ENCODE measurements at regions not wholly inside any gene's neighbourhood (a gene's known extent, or its start where the extent isn't known, plus 50 kb on each side); places are given as distances from the start of the nearest gene placed in this dataset.

DNA sequence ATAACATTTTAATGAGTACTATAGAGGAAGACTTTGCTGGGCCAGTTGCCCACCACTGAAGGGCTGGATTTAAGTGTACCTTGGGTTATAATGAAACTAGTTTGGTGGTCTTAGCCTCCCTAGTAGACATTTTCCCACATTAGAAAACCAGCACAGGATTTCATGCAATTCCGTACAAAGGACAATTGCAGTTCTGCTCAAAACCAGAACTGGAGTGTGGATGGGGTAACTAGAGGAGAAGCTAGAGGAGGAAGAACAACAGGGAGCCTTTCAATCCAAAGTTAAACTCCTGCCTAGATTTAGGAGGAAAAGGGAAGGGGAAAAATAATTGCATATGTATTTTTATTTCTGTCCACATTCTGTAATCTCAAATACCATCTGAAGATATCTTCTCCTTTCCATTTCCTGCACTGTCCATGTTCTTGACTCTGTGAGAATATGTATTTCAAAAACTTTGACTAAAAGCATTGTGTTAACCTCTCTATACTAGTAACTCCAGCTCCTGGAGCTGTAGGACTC is 97.5 kb upstream of the SSBP2 start:
- TF ChIP-seq, protein P1, sequence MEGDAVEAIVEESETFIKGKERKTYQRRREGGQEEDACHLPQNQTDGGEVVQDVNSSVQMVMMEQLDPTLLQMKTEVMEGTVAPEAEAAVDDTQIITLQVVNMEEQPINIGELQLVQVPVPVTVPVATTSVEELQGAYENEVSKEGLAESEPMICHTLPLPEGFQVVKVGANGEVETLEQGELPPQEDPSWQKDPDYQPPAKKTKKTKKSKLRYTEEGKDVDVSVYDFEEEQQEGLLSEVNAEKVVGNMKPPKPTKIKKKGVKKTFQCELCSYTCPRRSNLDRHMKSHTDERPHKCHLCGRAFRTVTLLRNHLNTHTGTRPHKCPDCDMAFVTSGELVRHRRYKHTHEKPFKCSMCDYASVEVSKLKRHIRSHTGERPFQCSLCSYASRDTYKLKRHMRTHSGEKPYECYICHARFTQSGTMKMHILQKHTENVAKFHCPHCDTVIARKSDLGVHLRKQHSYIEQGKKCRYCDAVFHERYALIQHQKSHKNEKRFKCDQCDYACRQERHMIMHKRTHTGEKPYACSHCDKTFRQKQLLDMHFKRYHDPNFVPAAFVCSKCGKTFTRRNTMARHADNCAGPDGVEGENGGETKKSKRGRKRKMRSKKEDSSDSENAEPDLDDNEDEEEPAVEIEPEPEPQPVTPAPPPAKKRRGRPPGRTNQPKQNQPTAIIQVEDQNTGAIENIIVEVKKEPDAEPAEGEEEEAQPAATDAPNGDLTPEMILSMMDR (IDR thresholded peaks at IDR 0.05; ENCODE audit: insufficient read depth, low read length): no peak
- TF ChIP-seq POLR2AphosphoS5 (IDR thresholded peaks at IDR 0.05; ENCODE audit: low read depth) (no peak), GABPA (IDR thresholded peaks at IDR 0.05; ENCODE audit: low read depth) (no peak)
